Glutamatergic neuron (in vitro differentiated cells): ENCODE measurements at regions not wholly inside any gene's neighbourhood (a gene's known extent, or its start where the extent isn't known, plus 50 kb on each side); places are given as distances from the start of the nearest gene placed in this dataset.

Experiments used
- DNase-seq: peaks from one replicate; pipeline ENCODE4 v3.0.0; 2022
- H3K27ac Mint-ChIP-seq: one replicate; pipeline ENCODE4 v1.8.0; 2020; ENCODE audit warnings: mild to moderate bottlenecking, mixed read lengths, inconsistent platforms; ENCODE audit not compliant: unreplicated experiment
- H3K27me3 Mint-ChIP-seq: one replicate; pipeline ENCODE4 v1.8.0; 2020; ENCODE audit warnings: mild to moderate bottlenecking, moderate library complexity, mixed read lengths, inconsistent platforms; ENCODE audit not compliant: unreplicated experiment
- H3K36me3 Mint-ChIP-seq: one replicate; pipeline ENCODE4 v1.8.0; 2020; ENCODE audit warnings: mild to moderate bottlenecking, mixed read lengths, inconsistent platforms; ENCODE audit not compliant: unreplicated experiment
- H3K4me1 Mint-ChIP-seq: one replicate; pipeline ENCODE4 v1.8.0; 2020; ENCODE audit warnings: mild to moderate bottlenecking, low read depth, mixed read lengths, inconsistent platforms; ENCODE audit not compliant: unreplicated experiment
- H3K4me3 Mint-ChIP-seq: one replicate; pipeline ENCODE4 v1.8.0; 2020; ENCODE audit warnings: mild to moderate bottlenecking, mixed read lengths, inconsistent platforms; ENCODE audit not compliant: unreplicated experiment
- H3K9me3 Mint-ChIP-seq: one replicate; pipeline ENCODE4 v1.8.0; 2020; ENCODE audit warnings: mild to moderate bottlenecking, moderate library complexity, mixed read lengths, inconsistent platforms; ENCODE audit not compliant: unreplicated experiment
- CTCF ChIP-seq: fragments of 200-600 bp; sonication (generic); IDR thresholded peaks from one replicate; pipeline ENCODE4 v1.5.0; 2021; ENCODE audit not compliant: partially characterized antibody, unreplicated experiment

- DNase-seq: no peak
- TF ChIP-seq CTCF: no peak
- Mint-ChIP-seq H3K27me3 (no peaks in the 10 kb centered on the region), H3K36me3 (no peaks in the 10 kb centered on the region), H3K4me3 (no peak overlapping the region), H3K4me1 (peaks cover 6% of the 10 kb centered on the region), H3K27ac (no peak overlapping the region), H3K9me3 (peaks cover 4% of the 10 kb centered on the region)
Observed at GRCh38 chr3:4036046-4036445, 236.8 kb downstream of the LRRN1 start.

GRCh38 chr3:4038351-4038750 lies 239.1 kb downstream of the LRRN1 start:
- Mint-ChIP-seq H3K9me3 (peaks cover 4% of the 10 kb centered on the region), H3K27ac (peak overlapping the region; percentile 33), H3K36me3 (no peaks in the 10 kb centered on the region), H3K4me1 (peaks cover 6% of the 10 kb centered on the region), H3K4me3 (no peak overlapping the region), H3K27me3 (no peaks in the 10 kb centered on the region)
- TF ChIP-seq CTCF: no peak
- peak; percentile 54 for DNase-seq

- no peak for TF ChIP-seq CTCF
- Mint-ChIP-seq H3K4me3 (no peak overlapping the region), H3K4me1 (peaks cover 6% of the 10 kb centered on the region), H3K36me3 (no peaks in the 10 kb centered on the region), H3K27ac (no peak overlapping the region), H3K9me3 (peaks cover 4% of the 10 kb centered on the region), H3K27me3 (no peaks in the 10 kb centered on the region)
- DNase-seq: no peak
Observed at GRCh38 chr3:4042070-4042469, 242.8 kb downstream of the LRRN1 start.

GRCh38 chr3:4042869-4043268 lies 243.6 kb downstream of the LRRN1 start:
- Mint-ChIP-seq H3K36me3 (no peaks in the 10 kb centered on the region), H3K9me3 (peaks cover 2% of the 10 kb centered on the region), H3K4me1 (peaks cover 6% of the 10 kb centered on the region), H3K27me3 (no peaks in the 10 kb centered on the region), H3K27ac (no peak overlapping the region), H3K4me3 (no peak overlapping the region)
- DNase-seq: no peak
- no peak for TF ChIP-seq CTCF

- H3K36me3 Mint-ChIP-seq: no peaks in the 10 kb centered on the region
- TF ChIP-seq CTCF: no peak
- no peak overlapping the region for H3K4me3 Mint-ChIP-seq
- no peaks in the 10 kb centered on the region for H3K9me3 Mint-ChIP-seq
- no peak overlapping the region for H3K27ac Mint-ChIP-seq
- DNase-seq: no peak
- H3K4me1 Mint-ChIP-seq: no peaks in the 10 kb centered on the region
- H3K27me3 Mint-ChIP-seq: no peaks in the 10 kb centered on the region
Observed at GRCh38 chr3:4043867-4044575, 244.8 kb downstream of the LRRN1 start.
